ENCODE measurements at regions not wholly inside any gene's neighbourhood (a gene's known extent, or its start where the extent isn't known, plus 50 kb on each side); places are given as distances from the start of the nearest gene placed in this dataset.

- no peak for DNase-seq (ENCODE audit: low read depth)
These were observed 855.6 kb downstream of the C6orf118 start for GRCh38 chr6:164453835-164454234.

- DNase-seq (ENCODE audit: low read depth) = no peak
These were observed 866.8 kb downstream of the C6orf118 start for GRCh38 chr6:164442572-164442971.

- no peak for DNase-seq (ENCODE audit: low read depth)
These were observed 870.1 kb downstream of the C6orf118 start for GRCh38 chr6:164439331-164439730.

GRCh38 chr6:164436976-164437375, 872.4 kb downstream of the C6orf118 start:
- DNase-seq (ENCODE audit: low read depth) = no peak

GRCh38 chr6:164427728-164428402, 881.5 kb downstream of the C6orf118 start:
- DNase-seq (ENCODE audit: low read depth) = no peak

- no peak for DNase-seq (ENCODE audit: low read depth)
These were observed 884.9 kb downstream of the C6orf118 start for GRCh38 chr6:164424489-164424888.

GRCh38 chr6:164419099-164419498, 890.3 kb downstream of the C6orf118 start:
- no peak for DNase-seq (ENCODE audit: low read depth)

- no peak for DNase-seq (ENCODE audit: low read depth)
These were observed 891.2 kb downstream of the C6orf118 start for GRCh38 chr6:164418262-164418588.

- DNase-seq (ENCODE audit: low read depth) = no peak
These were observed 891.7 kb downstream of the C6orf118 start for GRCh38 chr6:164417537-164418261.

GRCh38 chr6:164415832-164416563, 893.4 kb downstream of the C6orf118 start:
- no peak for DNase-seq (ENCODE audit: low read depth)

- DNase-seq (ENCODE audit: low read depth) = no peak
These were observed 894.7 kb downstream of the C6orf118 start for GRCh38 chr6:164414695-164415094.

GRCh38 chr6:164412566-164412965, 896.8 kb downstream of the C6orf118 start:
- no peak for DNase-seq (ENCODE audit: low read depth)

GRCh38 chr6:164410017-164410416, 899.4 kb downstream of the C6orf118 start:
- no peak for DNase-seq (ENCODE audit: low read depth)

GRCh38 chr6:164409309-164410009, 899.9 kb downstream of the C6orf118 start:
- no peak for DNase-seq (ENCODE audit: low read depth)

GRCh38 chr6:164408868-164409267, 900.5 kb downstream of the C6orf118 start:
- DNase-seq (ENCODE audit: low read depth) = no peak

GRCh38 chr6:164404812-164405488, 904.5 kb downstream of the C6orf118 start:
- no peak for DNase-seq (ENCODE audit: low read depth)

GRCh38 chr6:164401871-164402270, 907.5 kb downstream of the C6orf118 start:
- DNase-seq (ENCODE audit: low read depth) = no peak

- DNase-seq (ENCODE audit: low read depth) = no peak
These were observed 910.8 kb downstream of the C6orf118 start for GRCh38 chr6:164398647-164399046.

GRCh38 chr6:164396071-164397047, 913.0 kb downstream of the C6orf118 start:
- no peak for DNase-seq (ENCODE audit: low read depth)

GRCh38 chr6:164379795-164380194, 929.6 kb downstream of the C6orf118 start:
- DNase-seq (ENCODE audit: low read depth) = no peak

- DNase-seq (ENCODE audit: low read depth) = no peak
These were observed 931.1 kb downstream of the C6orf118 start for GRCh38 chr6:164378330-164378729.

All from T-helper 22 cell (primary cell).